Glutamatergic neuron (in vitro differentiated cells): ENCODE measurements at regions not wholly inside any gene's neighbourhood (a gene's known extent, or its start where the extent isn't known, plus 50 kb on each side); places are given as distances from the start of the nearest gene placed in this dataset.

Experiments
- DNase-seq: peaks from one replicate; pipeline ENCODE4 v3.0.0; 2022
- H3K27ac Mint-ChIP-seq: one replicate; pipeline ENCODE4 v1.8.0; 2020; ENCODE audit warnings: mild to moderate bottlenecking, mixed read lengths, inconsistent platforms; ENCODE audit not compliant: unreplicated experiment
- H3K27me3 Mint-ChIP-seq: one replicate; pipeline ENCODE4 v1.8.0; 2020; ENCODE audit warnings: mild to moderate bottlenecking, moderate library complexity, mixed read lengths, inconsistent platforms; ENCODE audit not compliant: unreplicated experiment
- H3K36me3 Mint-ChIP-seq: one replicate; pipeline ENCODE4 v1.8.0; 2020; ENCODE audit warnings: mild to moderate bottlenecking, mixed read lengths, inconsistent platforms; ENCODE audit not compliant: unreplicated experiment
- H3K4me1 Mint-ChIP-seq: one replicate; pipeline ENCODE4 v1.8.0; 2020; ENCODE audit warnings: mild to moderate bottlenecking, low read depth, mixed read lengths, inconsistent platforms; ENCODE audit not compliant: unreplicated experiment
- H3K4me3 Mint-ChIP-seq: one replicate; pipeline ENCODE4 v1.8.0; 2020; ENCODE audit warnings: mild to moderate bottlenecking, mixed read lengths, inconsistent platforms; ENCODE audit not compliant: unreplicated experiment
- H3K9me3 Mint-ChIP-seq: one replicate; pipeline ENCODE4 v1.8.0; 2020; ENCODE audit warnings: mild to moderate bottlenecking, moderate library complexity, mixed read lengths, inconsistent platforms; ENCODE audit not compliant: unreplicated experiment
- CTCF ChIP-seq: fragments of 200-600 bp; sonication (generic); IDR thresholded peaks from one replicate; pipeline ENCODE4 v1.5.0; 2021; ENCODE audit not compliant: partially characterized antibody, unreplicated experiment

- DNase-seq = no peak
- no peak for TF ChIP-seq CTCF
- Mint-ChIP-seq H3K4me1 (no peaks in the 10 kb centered on the region), H3K4me3 (no peak overlapping the region), H3K36me3 (peaks cover 3% of the 10 kb centered on the region), H3K27ac (no peak overlapping the region), H3K27me3 (peaks cover 10% of the 10 kb centered on the region), H3K9me3 (peaks cover 27% of the 10 kb centered on the region)
These were observed 1026.6 kb downstream of the BRD1 start for GRCh38 chr22:48800886-48801607.

DNA sequence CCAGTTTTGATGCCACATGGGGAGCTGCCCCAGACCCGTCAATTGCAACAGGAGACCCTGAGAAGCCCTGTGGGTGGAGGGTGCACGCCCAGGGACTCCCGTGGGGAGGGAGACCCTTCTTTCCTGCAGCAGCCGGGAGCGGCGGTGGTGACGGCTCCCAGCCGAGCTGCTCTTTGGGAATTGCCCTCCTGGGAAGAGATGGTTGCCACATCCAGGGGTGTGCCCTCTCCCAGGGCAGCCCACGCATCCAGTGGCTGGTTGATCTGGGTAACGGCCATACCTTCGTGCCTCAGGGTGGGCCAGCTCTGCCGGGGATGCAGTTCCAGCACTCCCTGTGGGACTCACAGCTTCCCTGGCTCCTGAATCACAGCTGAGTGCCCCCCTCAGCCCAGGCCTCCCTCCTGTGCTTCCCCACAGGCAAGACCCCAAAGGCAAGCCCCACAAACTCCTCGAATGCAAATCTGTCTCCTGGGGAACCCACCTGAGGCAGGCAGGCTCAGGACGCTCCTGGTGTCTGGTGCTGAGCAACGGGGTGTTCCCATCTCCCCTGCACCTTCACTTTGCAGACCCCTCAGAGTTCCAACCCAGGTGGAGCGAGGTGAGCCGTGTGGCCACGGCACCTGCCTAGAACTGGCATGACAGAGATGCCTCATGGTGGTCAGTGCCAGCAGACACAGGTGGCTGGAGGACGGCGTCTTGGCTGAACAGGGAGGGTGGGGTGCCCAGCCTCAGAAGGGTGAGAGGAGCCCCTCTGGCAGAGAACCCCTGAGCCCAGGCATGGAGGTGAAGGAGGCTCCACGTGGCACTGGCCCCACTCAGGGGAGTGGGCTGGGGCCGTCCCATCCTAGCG is 1027.4 kb downstream of the BRD1 start:
- H3K27ac Mint-ChIP-seq = no peak overlapping the region
- peaks cover 22% of the 10 kb centered on the region for H3K9me3 Mint-ChIP-seq
- no peak for TF ChIP-seq CTCF
- H3K36me3 Mint-ChIP-seq = peaks cover 3% of the 10 kb centered on the region
- H3K4me3 Mint-ChIP-seq = no peak overlapping the region
- peaks cover 7% of the 10 kb centered on the region for H3K27me3 Mint-ChIP-seq
- no peaks in the 10 kb centered on the region for H3K4me1 Mint-ChIP-seq
- DNase-seq = no peak

- Mint-ChIP-seq H3K4me1 (no peaks in the 10 kb centered on the region), H3K27ac (no peak overlapping the region), H3K27me3 (peaks cover 6% of the 10 kb centered on the region), H3K9me3 (peaks cover 22% of the 10 kb centered on the region), H3K36me3 (peaks cover 5% of the 10 kb centered on the region), H3K4me3 (no peak overlapping the region)
- no peak for TF ChIP-seq CTCF
- DNase-seq = no peak
These were observed 1028.3 kb downstream of the BRD1 start for GRCh38 chr22:48799227-48799970.

- no peak overlapping the region for H3K27ac Mint-ChIP-seq
- H3K4me3 Mint-ChIP-seq = no peak overlapping the region
- peaks cover 25% of the 10 kb centered on the region for H3K9me3 Mint-ChIP-seq
- no peak for TF ChIP-seq CTCF
- peaks cover 14% of the 10 kb centered on the region for H3K36me3 Mint-ChIP-seq
- no peaks in the 10 kb centered on the region for H3K4me1 Mint-ChIP-seq
- H3K27me3 Mint-ChIP-seq = peaks cover 4% of the 10 kb centered on the region
- no peak for DNase-seq
These were observed 1029.1 kb downstream of the BRD1 start for GRCh38 chr22:48798281-48799226.
